ENCODE measurements at regions not wholly inside any gene's neighbourhood (a gene's known extent, or its start where the extent isn't known, plus 50 kb on each side); places are given as distances from the start of the nearest gene placed in this dataset.

DNA sequence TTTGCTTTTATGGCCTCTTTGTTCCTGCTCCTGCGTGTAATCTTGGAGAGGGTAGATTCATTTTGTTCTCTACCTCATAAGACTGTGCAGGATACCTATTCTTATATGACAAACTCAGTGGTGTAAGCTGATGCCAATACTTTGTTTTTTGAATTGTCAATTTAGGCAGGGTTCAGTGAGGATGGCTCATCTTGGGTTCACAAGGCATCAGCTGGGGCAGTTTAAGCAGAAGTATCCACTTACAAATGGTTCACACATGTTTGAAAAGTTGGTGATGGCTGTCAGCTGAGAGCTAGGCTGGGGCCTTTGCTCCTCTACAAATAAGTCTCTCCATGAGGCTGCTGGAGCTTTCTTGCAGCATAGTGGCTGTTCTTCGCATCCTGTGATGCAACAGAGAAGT, 920.6 kb upstream of the PIK3C3 start:
- H3K36me3 ChIP-seq (ENCODE audit: control insufficient read depth in 4 of 4, insufficient read depth in 4 of 4, low read length in 3 of 4): no peaks in the 10 kb centered on the region
- H3K27me3 ChIP-seq (replicated peaks in 2 of 5; ENCODE audit: control insufficient read depth in 4 of 5, insufficient read depth in 5 of 5, low read length in 4 of 5): no peaks in the 10 kb centered on the region
- no peak overlapping the region for H3K4me3 ChIP-seq (ENCODE audit: control insufficient read depth in 1 of 7, extremely low read depth in 1 of 7, insufficient read depth in 4 of 7, low read depth in 2 of 7, low read length in 6 of 7)
- DNase-seq: no peak
- POLR2A ChIA-PET: no interaction called here
- H3K9me3 ChIP-seq (ENCODE audit: control extremely low read depth in 1 of 5, control insufficient read depth in 4 of 5, insufficient read depth in 2 of 5, low read depth in 1 of 5, low read length in 4 of 5): no peaks in the 10 kb centered on the region
- H3K27ac ChIP-seq (ENCODE audit: insufficient read depth in 1 of 2, low read depth in 1 of 2, low read length in 2 of 2, poor library complexity in 1 of 2, severe bottlenecking in 2 of 2): no peak overlapping the region
- no peaks in the 10 kb centered on the region for H3K4me1 ChIP-seq (ENCODE audit: control extremely low read depth in 1 of 4, control insufficient read depth in 4 of 4, insufficient read depth in 4 of 4, low read length in 3 of 4)
- whole genome bisulfite sequencing (ENCODE audit: insufficient coverage): 71% methylated on average over 1 of the region's 2 CpGs
- CTCF ChIA-PET: no interaction called here

DNA sequence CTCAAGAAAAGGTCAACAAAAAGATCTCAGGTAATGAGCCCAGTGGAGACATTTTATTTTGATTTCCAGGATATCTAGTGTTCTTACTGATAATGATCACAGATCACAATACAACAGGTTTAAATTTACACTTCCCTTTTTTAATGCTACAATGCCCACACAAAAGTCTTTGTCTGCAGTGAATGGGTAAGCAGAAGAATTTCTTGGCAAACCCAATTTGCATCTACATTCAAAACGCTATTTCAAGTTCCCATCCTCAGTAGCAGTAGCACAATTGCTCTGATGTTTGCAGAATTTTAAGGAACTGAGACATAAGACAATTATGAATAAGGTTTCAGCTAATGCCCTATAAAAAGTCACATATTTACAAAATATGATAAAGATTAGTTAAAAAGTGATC, 929.4 kb upstream of the PIK3C3 start:
- Histone ChIP-seq H3K36me3 (ENCODE audit: control insufficient read depth in 4 of 4, insufficient read depth in 4 of 4, low read length in 3 of 4) (no peaks in the 10 kb centered on the region), H3K4me1 (ENCODE audit: control extremely low read depth in 1 of 4, control insufficient read depth in 4 of 4, insufficient read depth in 4 of 4, low read length in 3 of 4) (no peaks in the 10 kb centered on the region), H3K4me3 (ENCODE audit: control insufficient read depth in 1 of 7, extremely low read depth in 1 of 7, insufficient read depth in 4 of 7, low read depth in 2 of 7, low read length in 6 of 7) (no peak overlapping the region), H3K27ac (ENCODE audit: insufficient read depth in 1 of 2, low read depth in 1 of 2, low read length in 2 of 2, poor library complexity in 1 of 2, severe bottlenecking in 2 of 2) (no peak overlapping the region), H3K27me3 (replicated peaks in 2 of 5; ENCODE audit: control insufficient read depth in 4 of 5, insufficient read depth in 5 of 5, low read length in 4 of 5) (no peaks in the 10 kb centered on the region), H3K9me3 (ENCODE audit: control extremely low read depth in 1 of 5, control insufficient read depth in 4 of 5, insufficient read depth in 2 of 5, low read depth in 1 of 5, low read length in 4 of 5) (no peaks in the 10 kb centered on the region)
- no CpG with 5 or more reads among the region's 1 CpG for WGBS (ENCODE audit: insufficient coverage)
- CTCF ChIA-PET: no interaction called here
- POLR2A ChIA-PET: no interaction called here
- no peak for DNase-seq

DNA sequence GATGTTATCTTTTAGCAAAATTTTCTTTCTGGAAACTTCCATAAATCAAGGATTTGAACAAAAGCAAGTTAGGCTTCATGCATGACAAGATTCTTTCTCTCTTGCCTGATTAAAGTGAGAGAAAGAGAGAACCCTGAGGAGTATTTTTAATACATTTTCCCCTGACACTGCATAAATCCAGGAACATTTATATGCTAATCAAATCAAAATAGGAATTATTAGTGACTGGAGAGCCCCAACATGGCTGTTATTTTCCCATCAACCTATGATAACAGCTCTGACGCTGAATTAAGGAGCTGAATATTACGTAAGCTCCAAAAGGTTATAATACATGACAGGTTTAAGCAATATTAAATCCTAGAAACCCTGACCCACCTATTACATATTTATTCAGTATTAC, 930.2 kb upstream of the PIK3C3 start:
- Histone ChIP-seq H3K27me3 (replicated peaks in 2 of 5; ENCODE audit: control insufficient read depth in 4 of 5, insufficient read depth in 5 of 5, low read length in 4 of 5) (no peaks in the 10 kb centered on the region), H3K27ac (ENCODE audit: insufficient read depth in 1 of 2, low read depth in 1 of 2, low read length in 2 of 2, poor library complexity in 1 of 2, severe bottlenecking in 2 of 2) (no peak overlapping the region), H3K4me1 (ENCODE audit: control extremely low read depth in 1 of 4, control insufficient read depth in 4 of 4, insufficient read depth in 4 of 4, low read length in 3 of 4) (no peaks in the 10 kb centered on the region), H3K4me3 (ENCODE audit: control insufficient read depth in 1 of 7, extremely low read depth in 1 of 7, insufficient read depth in 4 of 7, low read depth in 2 of 7, low read length in 6 of 7) (no peak overlapping the region), H3K9me3 (ENCODE audit: control extremely low read depth in 1 of 5, control insufficient read depth in 4 of 5, insufficient read depth in 2 of 5, low read depth in 1 of 5, low read length in 4 of 5) (no peaks in the 10 kb centered on the region), H3K36me3 (ENCODE audit: control insufficient read depth in 4 of 4, insufficient read depth in 4 of 4, low read length in 3 of 4) (no peaks in the 10 kb centered on the region)
- POLR2A ChIA-PET: no interaction called here
- CTCF ChIA-PET: no interaction called here
- DNase-seq: no peak
- WGBS (ENCODE audit: insufficient coverage): no CpG with 5 or more reads among the region's 2 CpGs

DNA sequence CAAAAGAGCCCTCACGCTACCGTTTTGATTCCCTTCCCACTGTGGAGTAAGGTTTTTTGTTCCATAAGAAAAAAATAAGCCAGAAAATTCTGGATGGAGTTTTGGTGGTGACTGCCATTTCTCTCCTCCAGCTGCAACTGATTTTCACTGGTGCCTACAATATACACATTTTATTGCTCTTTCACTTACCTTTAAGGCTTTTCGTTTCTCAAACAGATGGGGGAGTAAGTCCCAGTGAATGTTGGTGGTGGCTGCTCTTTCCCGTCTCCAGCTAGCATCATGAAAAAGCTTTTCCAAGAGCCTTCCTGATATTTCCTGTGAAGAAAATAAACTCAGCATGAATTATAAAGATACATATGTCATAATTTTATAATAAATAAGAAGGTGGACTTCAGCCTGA, 932.5 kb upstream of the PIK3C3 start:
- Histone ChIP-seq H3K27ac (ENCODE audit: insufficient read depth in 1 of 2, low read depth in 1 of 2, low read length in 2 of 2, poor library complexity in 1 of 2, severe bottlenecking in 2 of 2) (no peak overlapping the region), H3K27me3 (replicated peaks in 2 of 5; ENCODE audit: control insufficient read depth in 4 of 5, insufficient read depth in 5 of 5, low read length in 4 of 5) (no peaks in the 10 kb centered on the region), H3K36me3 (ENCODE audit: control insufficient read depth in 4 of 4, insufficient read depth in 4 of 4, low read length in 3 of 4) (no peaks in the 10 kb centered on the region), H3K4me3 (ENCODE audit: control insufficient read depth in 1 of 7, extremely low read depth in 1 of 7, insufficient read depth in 4 of 7, low read depth in 2 of 7, low read length in 6 of 7) (no peak overlapping the region), H3K4me1 (ENCODE audit: control extremely low read depth in 1 of 4, control insufficient read depth in 4 of 4, insufficient read depth in 4 of 4, low read length in 3 of 4) (no peaks in the 10 kb centered on the region), H3K9me3 (ENCODE audit: control extremely low read depth in 1 of 5, control insufficient read depth in 4 of 5, insufficient read depth in 2 of 5, low read depth in 1 of 5, low read length in 4 of 5) (no peaks in the 10 kb centered on the region)
- DNase-seq: no peak
- ChIA-PET POLR2A (no interaction called here), CTCF (no interaction called here)
- WGBS (ENCODE audit: insufficient coverage): no CpG with 5 or more reads among the region's 4 CpGs

DNA sequence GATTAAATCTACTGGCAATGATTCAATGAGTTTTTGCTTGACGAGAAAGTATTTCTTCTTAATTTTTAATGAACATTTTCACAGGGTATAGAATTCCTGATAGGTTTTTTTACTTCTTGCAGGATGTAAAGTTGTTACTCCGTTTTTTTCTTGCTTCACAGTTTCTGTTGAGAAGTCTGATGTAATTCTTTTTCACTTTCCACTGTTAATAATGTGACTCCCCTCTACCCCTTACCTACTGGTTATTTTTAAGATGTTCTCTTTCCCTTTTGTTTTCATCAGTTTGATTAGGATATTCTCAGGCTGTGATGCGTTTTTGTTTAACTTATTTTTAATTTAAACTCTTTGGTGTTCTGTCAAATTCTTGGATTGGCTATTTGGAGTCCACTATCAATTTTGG, 933.9 kb upstream of the PIK3C3 start:
- no peaks in the 10 kb centered on the region for H3K4me1 ChIP-seq (ENCODE audit: control extremely low read depth in 1 of 4, control insufficient read depth in 4 of 4, insufficient read depth in 4 of 4, low read length in 3 of 4)
- WGBS (ENCODE audit: insufficient coverage): no CpG with 5 or more reads among the region's 3 CpGs
- no peaks in the 10 kb centered on the region for H3K36me3 ChIP-seq (ENCODE audit: control insufficient read depth in 4 of 4, insufficient read depth in 4 of 4, low read length in 3 of 4)
- ChIA-PET CTCF (no interaction called here), POLR2A (no interaction called here)
- H3K27me3 ChIP-seq (replicated peaks in 2 of 5; ENCODE audit: control insufficient read depth in 4 of 5, insufficient read depth in 5 of 5, low read length in 4 of 5): no peaks in the 10 kb centered on the region
- no peak for DNase-seq
- no peak overlapping the region for H3K4me3 ChIP-seq (ENCODE audit: control insufficient read depth in 1 of 7, extremely low read depth in 1 of 7, insufficient read depth in 4 of 7, low read depth in 2 of 7, low read length in 6 of 7)
- H3K27ac ChIP-seq (ENCODE audit: insufficient read depth in 1 of 2, low read depth in 1 of 2, low read length in 2 of 2, poor library complexity in 1 of 2, severe bottlenecking in 2 of 2): no peak overlapping the region
- no peaks in the 10 kb centered on the region for H3K9me3 ChIP-seq (ENCODE audit: control extremely low read depth in 1 of 5, control insufficient read depth in 4 of 5, insufficient read depth in 2 of 5, low read depth in 1 of 5, low read length in 4 of 5)

DNA sequence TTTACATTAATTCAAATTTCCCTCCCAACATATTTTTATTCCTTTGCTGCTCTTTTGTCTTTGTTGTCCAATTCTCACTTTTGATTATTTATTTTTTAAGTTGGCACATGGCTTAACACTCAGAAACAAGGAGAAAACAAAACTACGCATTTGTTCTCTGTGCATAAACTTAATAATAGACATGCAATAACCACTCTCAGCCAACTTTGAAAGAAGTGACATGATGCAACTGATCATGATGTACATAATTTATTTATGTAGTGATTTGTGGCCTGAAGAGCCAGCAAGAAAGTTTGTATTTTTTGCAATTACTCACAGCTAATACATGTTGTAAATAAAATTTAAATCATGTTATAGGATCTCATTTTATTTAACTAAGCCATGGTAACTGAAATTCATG, 942.8 kb upstream of the PIK3C3 start:
- Histone ChIP-seq H3K36me3 (ENCODE audit: control insufficient read depth in 4 of 4, insufficient read depth in 4 of 4, low read length in 3 of 4) (no peaks in the 10 kb centered on the region), H3K9me3 (ENCODE audit: control extremely low read depth in 1 of 5, control insufficient read depth in 4 of 5, insufficient read depth in 2 of 5, low read depth in 1 of 5, low read length in 4 of 5) (no peaks in the 10 kb centered on the region), H3K4me1 (ENCODE audit: control extremely low read depth in 1 of 4, control insufficient read depth in 4 of 4, insufficient read depth in 4 of 4, low read length in 3 of 4) (no peaks in the 10 kb centered on the region), H3K27ac (ENCODE audit: insufficient read depth in 1 of 2, low read depth in 1 of 2, low read length in 2 of 2, poor library complexity in 1 of 2, severe bottlenecking in 2 of 2) (no peak overlapping the region), H3K27me3 (replicated peaks in 2 of 5; ENCODE audit: control insufficient read depth in 4 of 5, insufficient read depth in 5 of 5, low read length in 4 of 5) (no peaks in the 10 kb centered on the region), H3K4me3 (ENCODE audit: control insufficient read depth in 1 of 7, extremely low read depth in 1 of 7, insufficient read depth in 4 of 7, low read depth in 2 of 7, low read length in 6 of 7) (no peak overlapping the region)
- ChIA-PET POLR2A (no interaction called here), CTCF (no interaction called here)
- DNase-seq: no peak
- WGBS (ENCODE audit: insufficient coverage): no CpG with 5 or more reads among the region's 1 CpG

DNA sequence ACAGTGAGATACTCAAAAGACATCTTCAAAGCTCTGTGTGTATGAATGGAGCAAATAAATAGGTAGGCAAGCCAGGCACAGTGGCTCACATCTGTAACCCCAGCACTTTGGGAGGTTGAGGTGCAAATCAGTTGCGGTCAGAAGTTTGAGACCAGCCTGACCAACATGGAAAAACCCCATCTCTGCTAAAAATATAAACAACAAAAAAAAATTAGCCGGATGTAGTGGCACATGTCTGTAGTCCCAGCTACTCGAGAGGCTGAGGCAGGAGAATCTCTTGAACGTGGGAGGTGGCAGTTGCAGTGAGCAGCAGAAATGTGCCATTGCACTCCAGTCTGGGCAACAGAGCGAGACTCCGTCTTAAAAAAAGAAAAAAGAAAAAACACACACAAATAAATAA, 945.1 kb upstream of the PIK3C3 start:
- CTCF ChIA-PET: no interaction called here
- H3K4me3 ChIP-seq (ENCODE audit: control insufficient read depth in 1 of 7, extremely low read depth in 1 of 7, insufficient read depth in 4 of 7, low read depth in 2 of 7, low read length in 6 of 7): no peak overlapping the region
- POLR2A ChIA-PET: no interaction called here
- no peaks in the 10 kb centered on the region for H3K27me3 ChIP-seq (replicated peaks in 2 of 5; ENCODE audit: control insufficient read depth in 4 of 5, insufficient read depth in 5 of 5, low read length in 4 of 5)
- H3K4me1 ChIP-seq (ENCODE audit: control extremely low read depth in 1 of 4, control insufficient read depth in 4 of 4, insufficient read depth in 4 of 4, low read length in 3 of 4): no peaks in the 10 kb centered on the region
- 95% methylated on average over 4 of the region's 6 CpGs for WGBS (ENCODE audit: insufficient coverage)
- H3K9me3 ChIP-seq (ENCODE audit: control extremely low read depth in 1 of 5, control insufficient read depth in 4 of 5, insufficient read depth in 2 of 5, low read depth in 1 of 5, low read length in 4 of 5): no peaks in the 10 kb centered on the region
- no peaks in the 10 kb centered on the region for H3K36me3 ChIP-seq (ENCODE audit: control insufficient read depth in 4 of 4, insufficient read depth in 4 of 4, low read length in 3 of 4)
- DNase-seq: no peak
- no peak overlapping the region for H3K27ac ChIP-seq (ENCODE audit: insufficient read depth in 1 of 2, low read depth in 1 of 2, low read length in 2 of 2, poor library complexity in 1 of 2, severe bottlenecking in 2 of 2)

DNA sequence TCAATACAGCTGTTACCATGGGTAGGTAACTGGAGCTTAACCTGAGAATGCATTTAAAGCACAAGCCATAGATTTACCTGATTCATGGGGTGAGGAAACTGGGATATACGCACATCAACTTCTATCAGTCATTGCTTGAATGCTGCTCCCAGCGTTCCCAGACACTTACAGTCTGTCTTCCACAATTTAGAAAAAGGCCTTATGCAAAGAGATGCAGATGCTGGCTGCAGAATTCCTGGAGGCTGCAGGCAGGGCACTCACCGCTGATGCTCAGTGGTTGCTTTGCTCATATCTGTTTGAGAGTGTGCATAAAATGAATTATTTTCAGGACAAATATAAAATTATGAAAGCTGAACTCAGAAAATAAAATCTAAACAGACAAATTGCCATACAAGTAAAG, 950.7 kb upstream of the PIK3C3 start:
- no peaks in the 10 kb centered on the region for H3K9me3 ChIP-seq (ENCODE audit: control extremely low read depth in 1 of 5, control insufficient read depth in 4 of 5, insufficient read depth in 2 of 5, low read depth in 1 of 5, low read length in 4 of 5)
- DNase-seq: no peak
- H3K27ac ChIP-seq (ENCODE audit: insufficient read depth in 1 of 2, low read depth in 1 of 2, low read length in 2 of 2, poor library complexity in 1 of 2, severe bottlenecking in 2 of 2): no peak overlapping the region
- no peak overlapping the region for H3K4me3 ChIP-seq (ENCODE audit: control insufficient read depth in 1 of 7, extremely low read depth in 1 of 7, insufficient read depth in 4 of 7, low read depth in 2 of 7, low read length in 6 of 7)
- POLR2A ChIA-PET: no interaction called here
- H3K4me1 ChIP-seq (ENCODE audit: control extremely low read depth in 1 of 4, control insufficient read depth in 4 of 4, insufficient read depth in 4 of 4, low read length in 3 of 4): no peaks in the 10 kb centered on the region
- WGBS (ENCODE audit: insufficient coverage): no CpG with 5 or more reads among the region's 3 CpGs
- H3K27me3 ChIP-seq (replicated peaks in 2 of 5; ENCODE audit: control insufficient read depth in 4 of 5, insufficient read depth in 5 of 5, low read length in 4 of 5): no peaks in the 10 kb centered on the region
- CTCF ChIA-PET: no interaction called here
- H3K36me3 ChIP-seq (ENCODE audit: control insufficient read depth in 4 of 4, insufficient read depth in 4 of 4, low read length in 3 of 4): no peaks in the 10 kb centered on the region
